Stimulated activated CD8-positive, alpha-beta memory T cell treated with anti-CD3 and anti-CD28 coated beads, Interleukin-7, amount 100 ng/mL, for 1 hour (primary cell): ENCODE measurements at regions not wholly inside any gene's neighbourhood (a gene's known extent, or its start where the extent isn't known, plus 50 kb on each side); places are given as distances from the start of the nearest gene placed in this dataset.
"Not testable (repeated sequence)": the region's sequence is repeated elsewhere in the genome, so short reads cannot be mapped to it uniquely, and the experiment has no call there.

Source experiments
- DNase-seq, 2 donors: peaks; one replicate each; pipeline ENCODE4 v3.0.0-alpha.2; 2020; ENCODE audit warnings: low read depth in 2 of 2

- no peak for DNase-seq
Observed at GRCh38 chr4:138446456-138446855, 204.3 kb upstream of the SLC7A11 start.

- DNase-seq, result no peak
Observed at GRCh38 chr4:138445098-138445497, 202.9 kb upstream of the SLC7A11 start.

- no peak for DNase-seq
Observed at GRCh38 chr4:138444260-138444659, 202.1 kb upstream of the SLC7A11 start.

GRCh38 chr4:138439143-138439581 is 197.0 kb upstream of the SLC7A11 start:
- DNase-seq, result no peak

- DNase-seq, result no peak
Observed at GRCh38 chr4:138438608-138439007, 196.5 kb upstream of the SLC7A11 start.

- DNase-seq, result no peak
Observed at GRCh38 chr4:138437263-138437851, 195.2 kb upstream of the SLC7A11 start.

- DNase-seq, result not testable (repeated sequence)
Observed at GRCh38 chr4:138435733-138436132, 193.6 kb upstream of the SLC7A11 start.

- not testable (repeated sequence) for DNase-seq
Observed at GRCh38 chr4:138435046-138435445, 192.9 kb upstream of the SLC7A11 start.

- DNase-seq, result no peak
Observed at GRCh38 chr4:138428611-138429010, 186.5 kb upstream of the SLC7A11 start.

GRCh38 chr4:138426786-138427185 is 184.6 kb upstream of the SLC7A11 start:
- DNase-seq, result no peak

GRCh38 chr4:138420471-138420870 is 178.3 kb upstream of the SLC7A11 start:
- DNase-seq, result no peak

- no peak for DNase-seq
Observed at GRCh38 chr4:138414202-138414601, 172.1 kb upstream of the SLC7A11 start.

GRCh38 chr4:138413273-138413672 is 171.1 kb upstream of the SLC7A11 start:
- no peak for DNase-seq

GRCh38 chr4:138412847-138413246 is 170.7 kb upstream of the SLC7A11 start:
- no peak for DNase-seq

- DNase-seq, result no peak
Observed at GRCh38 chr4:138410266-138410665, 168.1 kb upstream of the SLC7A11 start.

GRCh38 chr4:138409670-138410069 is 167.5 kb upstream of the SLC7A11 start:
- DNase-seq, result no peak

- DNase-seq, result no peak
Observed at GRCh38 chr4:138408758-138409157, 166.6 kb upstream of the SLC7A11 start.

GRCh38 chr4:138407329-138407728 is 165.2 kb upstream of the SLC7A11 start:
- no peak for DNase-seq

GRCh38 chr4:138406876-138407275 is 164.7 kb upstream of the SLC7A11 start:
- DNase-seq, result no peak

GRCh38 chr4:138405934-138406567 is 163.9 kb upstream of the SLC7A11 start:
- no peak for DNase-seq

- DNase-seq, result no peak
Observed at GRCh38 chr4:138405466-138405891, 163.3 kb upstream of the SLC7A11 start.

- DNase-seq, result no peak
Observed at GRCh38 chr4:138404801-138405200, 162.7 kb upstream of the SLC7A11 start.

- DNase-seq, result no peak
Observed at GRCh38 chr4:138404251-138404650, 162.1 kb upstream of the SLC7A11 start.

GRCh38 chr4:138401334-138401733 is 159.2 kb upstream of the SLC7A11 start:
- no peak for DNase-seq
